DND-41 (cell line): ENCODE measurements at regions not wholly inside any gene's neighbourhood (a gene's known extent, or its start where the extent isn't known, plus 50 kb on each side); places are given as distances from the start of the nearest gene placed in this dataset.

Experiments used
- ATAC-seq: fragments of 200-7000 bp; cut with Tn5 transposase; 3 replicates; pipeline ENCODE4 v1.9.1; 2021; ENCODE audit warnings: low read depth; ENCODE audit not compliant: insufficient read depth
- DNase-seq: peaks from one replicate; pipeline ENCODE4 v3.0.0-alpha.2; 2020
- H2AFZ ChIP-seq: 2 replicates; pipeline ENCODE4 v1.6.0; 2012; ENCODE audit warnings: low read depth, low read length
- H3K27ac ChIP-seq: 2 replicates; pipeline ENCODE4 v1.5.1; 2012; ENCODE audit warnings: low read length, inconsistent platforms
- H3K27me3 ChIP-seq: fragments of 200-600 bp; sonication (generic); 2 replicates; pipeline ENCODE4 v1.6.0; 2012; ENCODE audit warnings: low read length, mild to moderate bottlenecking, inconsistent platforms; ENCODE audit not compliant: insufficient read depth, poor library complexity
- H3K36me3 ChIP-seq: 2 replicates; pipeline ENCODE4 v1.5.1; 2012; ENCODE audit warnings: low read length, inconsistent platforms; ENCODE audit not compliant: insufficient read depth
- H3K4me1 ChIP-seq: 2 replicates; pipeline ENCODE4 v1.5.1; 2012; ENCODE audit warnings: mild to moderate bottlenecking, low read length; ENCODE audit not compliant: insufficient read depth
- H3K4me2 ChIP-seq: 2 replicates; pipeline ENCODE4 v1.6.0; 2012; ENCODE audit warnings: mild to moderate bottlenecking, moderate library complexity, low read length, inconsistent platforms; ENCODE audit not compliant: insufficient read depth
- H3K4me3 ChIP-seq, 2 experiments: fragments of 200-600 bp in 1 of 2; shearing (Covaris generic) in 1 of 2; 2 replicates each; pipeline ENCODE4 v1.5.1; 2012 to 2016; ENCODE audit warnings: inconsistent platforms in 2 of 2, low read length in 2 of 2, mild to moderate bottlenecking in 2 of 2, low read depth in 1 of 2, moderate library complexity in 1 of 2
- H3K79me2 ChIP-seq: 2 replicates; pipeline ENCODE4 v1.6.0; 2012; ENCODE audit warnings: low read length, inconsistent platforms; ENCODE audit not compliant: insufficient read depth
- H3K9ac ChIP-seq: 2 replicates; pipeline ENCODE4 v1.6.0; 2012; ENCODE audit warnings: low read depth, mild to moderate bottlenecking, inconsistent platforms, low read length, moderate library complexity
- H3K9me3 ChIP-seq: 2 replicates; pipeline ENCODE4 v1.5.1; 2012; ENCODE audit warnings: low read length, moderate library complexity, mild to moderate bottlenecking, inconsistent platforms; ENCODE audit not compliant: insufficient read depth, severe bottlenecking
- H4K20me1 ChIP-seq: 2 replicates; pipeline ENCODE4 v1.6.0; 2012; ENCODE audit warnings: low read length; ENCODE audit not compliant: insufficient read depth
- EZH2 ChIP-seq: IDR thresholded peaks from 3 replicates; pipeline ENCODE4 v1.6.1; 2012; ENCODE audit warnings: borderline replicate concordance, low read depth, mild to moderate bottlenecking, moderate library complexity, low read length, inconsistent platforms; ENCODE audit not compliant: severe bottlenecking
- TF ChIP-seq, protein P1 (sequence below): IDR thresholded peaks from 2 replicates; pipeline ENCODE4 v1.5.1; 2012; ENCODE audit warnings: borderline replicate concordance, low read length, moderate library complexity, mild to moderate bottlenecking; ENCODE audit not compliant: poor library complexity, severe bottlenecking; ENCODE audit errors: extremely low read depth

- no peak overlapping the region for H3K9ac ChIP-seq
- peak overlapping the region; percentile 62; the same call in 1 of the 2 replicates for H2AFZ ChIP-seq
- peak overlapping the region; percentile 45 for H3K4me2 ChIP-seq
- no peaks in the 10 kb centered on the region for H3K9me3 ChIP-seq
- H3K79me2 ChIP-seq = no peaks in the 10 kb centered on the region
- H4K20me1 ChIP-seq = no peaks in the 10 kb centered on the region
- no peak overlapping the region for H3K4me3 ChIP-seq
- H3K36me3 ChIP-seq = no peaks in the 10 kb centered on the region
- no peak for TF ChIP-seq EZH2
- TF ChIP-seq, protein P1, sequence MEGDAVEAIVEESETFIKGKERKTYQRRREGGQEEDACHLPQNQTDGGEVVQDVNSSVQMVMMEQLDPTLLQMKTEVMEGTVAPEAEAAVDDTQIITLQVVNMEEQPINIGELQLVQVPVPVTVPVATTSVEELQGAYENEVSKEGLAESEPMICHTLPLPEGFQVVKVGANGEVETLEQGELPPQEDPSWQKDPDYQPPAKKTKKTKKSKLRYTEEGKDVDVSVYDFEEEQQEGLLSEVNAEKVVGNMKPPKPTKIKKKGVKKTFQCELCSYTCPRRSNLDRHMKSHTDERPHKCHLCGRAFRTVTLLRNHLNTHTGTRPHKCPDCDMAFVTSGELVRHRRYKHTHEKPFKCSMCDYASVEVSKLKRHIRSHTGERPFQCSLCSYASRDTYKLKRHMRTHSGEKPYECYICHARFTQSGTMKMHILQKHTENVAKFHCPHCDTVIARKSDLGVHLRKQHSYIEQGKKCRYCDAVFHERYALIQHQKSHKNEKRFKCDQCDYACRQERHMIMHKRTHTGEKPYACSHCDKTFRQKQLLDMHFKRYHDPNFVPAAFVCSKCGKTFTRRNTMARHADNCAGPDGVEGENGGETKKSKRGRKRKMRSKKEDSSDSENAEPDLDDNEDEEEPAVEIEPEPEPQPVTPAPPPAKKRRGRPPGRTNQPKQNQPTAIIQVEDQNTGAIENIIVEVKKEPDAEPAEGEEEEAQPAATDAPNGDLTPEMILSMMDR = no peak
- peaks cover 13% of the 10 kb centered on the region for H3K4me1 ChIP-seq
- DNase-seq (no peak), ATAC-seq (no peak)
- no peak overlapping the region for H3K27ac ChIP-seq
- no peaks in the 10 kb centered on the region for H3K27me3 ChIP-seq
Observed at GRCh38 chr9:13568405-13568804, 288.9 kb upstream of the MPDZ start.

DNA sequence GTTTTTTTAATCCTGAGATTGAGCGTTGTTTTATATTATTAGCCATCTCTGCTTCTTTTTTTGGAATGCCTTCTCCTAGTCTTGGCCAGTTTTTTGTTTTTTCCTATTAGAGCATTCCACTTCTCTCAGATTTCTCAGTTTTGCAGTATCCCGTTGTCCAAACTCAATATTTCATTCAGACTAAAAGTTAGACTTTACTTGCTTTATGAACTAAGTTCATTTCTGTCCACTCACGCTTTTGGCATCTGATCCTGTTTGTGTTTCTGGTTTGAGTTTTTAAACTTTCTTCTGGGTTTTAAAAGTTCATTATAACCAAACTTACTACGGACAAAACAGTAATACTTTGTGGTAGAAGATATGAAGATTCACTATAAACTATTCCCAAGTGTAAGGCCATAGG, 288.3 kb upstream of the MPDZ start:
- ATAC-seq = no peak
- no peaks in the 10 kb centered on the region for H3K27me3 ChIP-seq
- no peaks in the 10 kb centered on the region for H3K79me2 ChIP-seq
- H3K36me3 ChIP-seq = no peaks in the 10 kb centered on the region
- peaks cover 13% of the 10 kb centered on the region for H3K4me1 ChIP-seq
- no peak overlapping the region for H3K4me3 ChIP-seq
- no peaks in the 10 kb centered on the region for H3K9me3 ChIP-seq
- H2AFZ ChIP-seq = no peak overlapping the region
- no peak overlapping the region for H3K4me2 ChIP-seq
- H3K27ac ChIP-seq = no peak overlapping the region
- TF ChIP-seq, protein P1 = no peak
- TF ChIP-seq EZH2 = no peak
- no peaks in the 10 kb centered on the region for H4K20me1 ChIP-seq
- no peak for DNase-seq
- H3K9ac ChIP-seq = no peak overlapping the region

- Histone ChIP-seq H3K4me3 (no peak overlapping the region), H3K27ac (no peak overlapping the region), H3K4me1 (no peaks in the 10 kb centered on the region), H3K4me2 (no peak overlapping the region), H3K36me3 (no peaks in the 10 kb centered on the region), H3K27me3 (no peaks in the 10 kb centered on the region), H2AFZ (no peak overlapping the region), H3K79me2 (no peaks in the 10 kb centered on the region), H3K9ac (no peak overlapping the region), H4K20me1 (no peaks in the 10 kb centered on the region), H3K9me3 (no peaks in the 10 kb centered on the region)
- TF ChIP-seq EZH2 = no peak
- TF ChIP-seq, protein P1 = no peak
- DNase-seq = no peak
- no peak for ATAC-seq
Observed at GRCh38 chr9:13557746-13558145, 278.3 kb upstream of the MPDZ start.

DNA sequence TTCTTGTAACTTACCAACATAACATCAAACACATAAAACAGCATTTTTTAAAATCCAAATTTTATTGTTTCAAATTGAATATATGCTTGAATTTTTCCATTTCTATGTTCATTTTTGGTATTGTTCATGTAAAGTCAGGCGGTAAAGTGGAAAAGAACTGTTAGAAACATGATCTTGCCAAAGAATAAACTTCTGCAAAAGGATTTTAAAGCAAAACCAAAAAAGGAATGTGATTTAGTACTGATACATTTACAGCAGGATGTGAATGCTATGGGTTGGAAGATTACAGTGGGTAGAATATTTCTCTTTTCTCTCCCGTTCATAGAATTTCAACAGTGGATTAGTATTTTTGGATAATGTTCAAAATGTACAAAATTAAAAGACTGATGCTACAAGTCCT, 277.2 kb upstream of the MPDZ start:
- H3K27ac ChIP-seq = no peak overlapping the region
- TF ChIP-seq, protein P1 = no peak
- TF ChIP-seq EZH2 = no peak
- no peak for DNase-seq

More for the DNA sequence above, 277.2 kb upstream of the MPDZ start:
- H2AFZ ChIP-seq = no peak overlapping the region
- H3K79me2 ChIP-seq = no peaks in the 10 kb centered on the region
- H3K36me3 ChIP-seq = no peaks in the 10 kb centered on the region
- no peaks in the 10 kb centered on the region for H3K27me3 ChIP-seq
- ATAC-seq = no peak
- H3K4me1 ChIP-seq = no peaks in the 10 kb centered on the region
- H3K4me3 ChIP-seq = no peak overlapping the region
- H3K4me2 ChIP-seq = no peak overlapping the region
- no peak overlapping the region for H3K9ac ChIP-seq
- no peaks in the 10 kb centered on the region for H3K9me3 ChIP-seq
- H4K20me1 ChIP-seq = no peaks in the 10 kb centered on the region
